DOHH2 (cell line): ENCODE measurements at regions not wholly inside any gene's neighbourhood (a gene's known extent, or its start where the extent isn't known, plus 50 kb on each side); places are given as distances from the start of the nearest gene placed in this dataset.
"Not testable (repeated sequence)": the region's sequence is repeated elsewhere in the genome, so short reads cannot be mapped to it uniquely, and the experiment has no call there.

Source experiments
- EZH2phosphoT487 ChIP-seq: fragments of 200-600 bp; sonication (generic); IDR thresholded peaks from 2 replicates; pipeline ENCODE4 v1.6.1; 2017; ENCODE audit warnings: borderline replicate concordance, mild to moderate bottlenecking, antibody characterized with exemption, low read length, moderate library complexity, mixed read lengths
- TF ChIP-seq, protein P1 (sequence below): fragments of 200-600 bp; sonication (generic); IDR thresholded peaks from one replicate; pipeline ENCODE4 v1.5.1; 2014; ENCODE audit warnings: antibody characterized with exemption, mild to moderate bottlenecking, low read depth, low read length; ENCODE audit not compliant: poor library complexity, severe bottlenecking

- TF ChIP-seq, protein P1, sequence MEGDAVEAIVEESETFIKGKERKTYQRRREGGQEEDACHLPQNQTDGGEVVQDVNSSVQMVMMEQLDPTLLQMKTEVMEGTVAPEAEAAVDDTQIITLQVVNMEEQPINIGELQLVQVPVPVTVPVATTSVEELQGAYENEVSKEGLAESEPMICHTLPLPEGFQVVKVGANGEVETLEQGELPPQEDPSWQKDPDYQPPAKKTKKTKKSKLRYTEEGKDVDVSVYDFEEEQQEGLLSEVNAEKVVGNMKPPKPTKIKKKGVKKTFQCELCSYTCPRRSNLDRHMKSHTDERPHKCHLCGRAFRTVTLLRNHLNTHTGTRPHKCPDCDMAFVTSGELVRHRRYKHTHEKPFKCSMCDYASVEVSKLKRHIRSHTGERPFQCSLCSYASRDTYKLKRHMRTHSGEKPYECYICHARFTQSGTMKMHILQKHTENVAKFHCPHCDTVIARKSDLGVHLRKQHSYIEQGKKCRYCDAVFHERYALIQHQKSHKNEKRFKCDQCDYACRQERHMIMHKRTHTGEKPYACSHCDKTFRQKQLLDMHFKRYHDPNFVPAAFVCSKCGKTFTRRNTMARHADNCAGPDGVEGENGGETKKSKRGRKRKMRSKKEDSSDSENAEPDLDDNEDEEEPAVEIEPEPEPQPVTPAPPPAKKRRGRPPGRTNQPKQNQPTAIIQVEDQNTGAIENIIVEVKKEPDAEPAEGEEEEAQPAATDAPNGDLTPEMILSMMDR = not testable (repeated sequence)
- TF ChIP-seq EZH2phosphoT487 = not testable (repeated sequence)
Measured at GRCh38 chr7:66506703-66507102, 122.0 kb upstream of the KCTD7 start.
